Fibroblast of lung (primary cell): ENCODE measurements at regions not wholly inside any gene's neighbourhood (a gene's known extent, or its start where the extent isn't known, plus 50 kb on each side); places are given as distances from the start of the nearest gene placed in this dataset.

Experiments
- EZH2 ChIP-seq: IDR thresholded peaks from 2 replicates; pipeline ENCODE4 v1.5.1; 2012; ENCODE audit warnings: low read length, control low read depth, mild to moderate bottlenecking; ENCODE audit errors: missing control alignments
- TF ChIP-seq, protein P1 (sequence below), 2 donors: IDR thresholded peaks in 1 of 2; conservative IDR thresholded peaks in 1 of 2; 1 replicate in 1 of 2; 2 replicates in 1 of 2; pipeline ENCODE4 v1.5.1; 2011 to 2012; ENCODE audit warnings: low read length in 2 of 2, control low read depth in 1 of 2, inconsistent platforms in 1 of 2, low read depth in 1 of 2, mild to moderate bottlenecking in 1 of 2

DNA sequence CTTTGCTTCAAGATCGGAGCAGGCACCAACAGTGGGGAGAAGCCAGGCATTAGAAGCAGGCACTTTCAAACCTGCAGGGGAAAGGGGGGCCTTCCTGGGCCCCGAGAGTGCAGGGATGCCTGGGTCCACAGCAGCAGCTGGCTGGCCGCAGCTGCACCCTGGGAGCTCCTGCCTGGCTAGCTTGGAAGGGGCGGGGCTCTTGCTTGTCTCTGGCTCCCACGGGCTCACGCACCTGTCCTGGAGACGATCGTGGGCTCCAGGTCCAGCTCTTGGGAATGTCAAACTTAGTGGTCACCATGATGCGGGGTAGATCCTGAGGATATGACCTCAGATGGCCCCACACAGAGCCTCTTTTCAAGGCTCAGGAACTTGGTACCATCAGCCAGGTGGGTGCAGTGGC lies 1673.2 kb downstream of the LRRC4C start:
- TF ChIP-seq, protein P1, sequence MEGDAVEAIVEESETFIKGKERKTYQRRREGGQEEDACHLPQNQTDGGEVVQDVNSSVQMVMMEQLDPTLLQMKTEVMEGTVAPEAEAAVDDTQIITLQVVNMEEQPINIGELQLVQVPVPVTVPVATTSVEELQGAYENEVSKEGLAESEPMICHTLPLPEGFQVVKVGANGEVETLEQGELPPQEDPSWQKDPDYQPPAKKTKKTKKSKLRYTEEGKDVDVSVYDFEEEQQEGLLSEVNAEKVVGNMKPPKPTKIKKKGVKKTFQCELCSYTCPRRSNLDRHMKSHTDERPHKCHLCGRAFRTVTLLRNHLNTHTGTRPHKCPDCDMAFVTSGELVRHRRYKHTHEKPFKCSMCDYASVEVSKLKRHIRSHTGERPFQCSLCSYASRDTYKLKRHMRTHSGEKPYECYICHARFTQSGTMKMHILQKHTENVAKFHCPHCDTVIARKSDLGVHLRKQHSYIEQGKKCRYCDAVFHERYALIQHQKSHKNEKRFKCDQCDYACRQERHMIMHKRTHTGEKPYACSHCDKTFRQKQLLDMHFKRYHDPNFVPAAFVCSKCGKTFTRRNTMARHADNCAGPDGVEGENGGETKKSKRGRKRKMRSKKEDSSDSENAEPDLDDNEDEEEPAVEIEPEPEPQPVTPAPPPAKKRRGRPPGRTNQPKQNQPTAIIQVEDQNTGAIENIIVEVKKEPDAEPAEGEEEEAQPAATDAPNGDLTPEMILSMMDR (conservative IDR thresholded peaks at IDR 0.05 in 1 of 2, IDR thresholded peaks at IDR 0.05 in 1 of 2; ENCODE audit: low read depth in 1 of 2, low read length in 2 of 2): no peak
- no peak for TF ChIP-seq EZH2
